DOHH2 (cell line): ENCODE measurements at regions not wholly inside any gene's neighbourhood (a gene's known extent, or its start where the extent isn't known, plus 50 kb on each side); places are given as distances from the start of the nearest gene placed in this dataset.

Source experiments
- EZH2phosphoT487 ChIP-seq: fragments of 200-600 bp; sonication (generic); IDR thresholded peaks from 2 replicates; pipeline ENCODE4 v1.6.1; 2017; ENCODE audit warnings: borderline replicate concordance, mild to moderate bottlenecking, antibody characterized with exemption, low read length, moderate library complexity, mixed read lengths
- TF ChIP-seq, protein P1 (sequence below): fragments of 200-600 bp; sonication (generic); IDR thresholded peaks from one replicate; pipeline ENCODE4 v1.5.1; 2014; ENCODE audit warnings: antibody characterized with exemption, mild to moderate bottlenecking, low read depth, low read length; ENCODE audit not compliant: poor library complexity, severe bottlenecking

DNA sequence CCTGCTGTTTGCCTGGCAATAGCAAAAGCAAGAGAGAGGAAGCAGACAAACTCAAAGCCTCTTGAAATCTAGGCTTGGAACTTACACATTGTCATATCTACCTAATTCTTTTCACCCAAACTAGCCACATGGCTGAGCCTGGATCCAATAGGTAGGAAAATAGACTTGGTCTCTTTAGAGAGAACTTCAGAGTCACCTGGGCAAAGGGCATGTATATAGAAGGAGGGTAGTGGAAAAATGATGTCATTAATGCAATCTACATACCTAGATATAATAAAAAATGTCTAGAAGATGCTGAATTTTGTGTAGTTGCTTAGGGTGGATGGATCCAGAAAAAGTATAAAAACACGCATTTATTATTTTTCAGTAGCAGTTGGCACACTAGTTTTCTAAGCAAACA, 237.0 kb upstream of the GEMIN8 start:
- TF ChIP-seq, protein P1, sequence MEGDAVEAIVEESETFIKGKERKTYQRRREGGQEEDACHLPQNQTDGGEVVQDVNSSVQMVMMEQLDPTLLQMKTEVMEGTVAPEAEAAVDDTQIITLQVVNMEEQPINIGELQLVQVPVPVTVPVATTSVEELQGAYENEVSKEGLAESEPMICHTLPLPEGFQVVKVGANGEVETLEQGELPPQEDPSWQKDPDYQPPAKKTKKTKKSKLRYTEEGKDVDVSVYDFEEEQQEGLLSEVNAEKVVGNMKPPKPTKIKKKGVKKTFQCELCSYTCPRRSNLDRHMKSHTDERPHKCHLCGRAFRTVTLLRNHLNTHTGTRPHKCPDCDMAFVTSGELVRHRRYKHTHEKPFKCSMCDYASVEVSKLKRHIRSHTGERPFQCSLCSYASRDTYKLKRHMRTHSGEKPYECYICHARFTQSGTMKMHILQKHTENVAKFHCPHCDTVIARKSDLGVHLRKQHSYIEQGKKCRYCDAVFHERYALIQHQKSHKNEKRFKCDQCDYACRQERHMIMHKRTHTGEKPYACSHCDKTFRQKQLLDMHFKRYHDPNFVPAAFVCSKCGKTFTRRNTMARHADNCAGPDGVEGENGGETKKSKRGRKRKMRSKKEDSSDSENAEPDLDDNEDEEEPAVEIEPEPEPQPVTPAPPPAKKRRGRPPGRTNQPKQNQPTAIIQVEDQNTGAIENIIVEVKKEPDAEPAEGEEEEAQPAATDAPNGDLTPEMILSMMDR: no peak
- TF ChIP-seq EZH2phosphoT487: no peak
